ENCODE measurements at regions not wholly inside any gene's neighbourhood (a gene's known extent, or its start where the extent isn't known, plus 50 kb on each side); places are given as distances from the start of the nearest gene placed in this dataset.

DNA sequence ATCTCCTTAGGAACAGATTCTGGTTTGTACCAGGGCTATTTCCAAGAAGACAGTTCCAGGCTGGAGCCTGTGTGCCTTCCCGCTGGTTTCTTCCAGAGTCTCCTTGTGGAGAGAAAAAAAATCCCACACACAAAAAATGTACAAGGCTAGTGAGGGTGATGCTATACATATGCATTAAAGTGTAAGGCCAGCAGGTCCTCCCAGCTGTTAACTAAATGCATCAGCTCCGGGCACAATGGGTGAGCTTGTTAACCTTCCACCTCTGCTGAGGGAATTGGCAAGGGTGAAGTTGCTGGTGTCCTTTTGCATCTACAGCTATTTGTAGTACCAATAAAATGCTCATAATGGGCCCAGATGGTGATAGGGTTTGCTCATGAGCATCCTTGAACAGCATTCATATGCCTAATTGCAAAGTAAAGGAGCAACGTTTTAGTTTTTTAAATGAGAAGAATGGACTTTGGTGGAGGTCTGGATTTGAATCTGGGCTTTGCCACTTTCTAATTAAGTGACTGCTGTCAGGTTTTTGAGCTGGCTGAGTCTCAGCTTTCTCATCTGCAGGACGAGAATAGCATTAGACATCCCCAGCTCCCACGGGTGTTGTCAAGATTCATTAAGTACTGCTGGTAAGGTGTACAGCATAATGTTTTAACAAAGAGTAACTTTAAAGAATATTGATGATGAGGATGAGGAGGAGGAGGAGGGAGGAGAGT, 361.8 kb downstream of the QKI start:
- Histone ChIP-seq H4K20me1 (ENCODE audit: control insufficient read depth, insufficient read depth, low read depth, low read length) (no peaks in the 10 kb centered on the region), H3K9me2 (replicated peaks; ENCODE audit: control insufficient read depth, low read length) (no peaks in the 10 kb centered on the region), H3K27ac (ENCODE audit: low read depth, low read length) (no peak overlapping the region), H3K36me3 (ENCODE audit: control insufficient read depth, low read length) (no peaks in the 10 kb centered on the region), H3K4me1 (ENCODE audit: control insufficient read depth, low read length) (no peaks in the 10 kb centered on the region), H3K4me2 (ENCODE audit: low read length) (no peak overlapping the region), H3F3A (ENCODE audit: control insufficient read depth, insufficient read depth) (no peaks in the 10 kb centered on the region), H3K27me3 (ENCODE audit: control insufficient read depth, low read length) (no peaks in the 10 kb centered on the region; the same call in 1 of the 2 replicates), H3K9me3 (ENCODE audit: control insufficient read depth, insufficient read depth, low read length) (no peaks in the 10 kb centered on the region), H3K79me2 (ENCODE audit: control insufficient read depth, low read length) (no peaks in the 10 kb centered on the region), H3K4me3 (ENCODE audit: low read length) (no peak overlapping the region)
- TF ChIP-seq, protein P1, sequence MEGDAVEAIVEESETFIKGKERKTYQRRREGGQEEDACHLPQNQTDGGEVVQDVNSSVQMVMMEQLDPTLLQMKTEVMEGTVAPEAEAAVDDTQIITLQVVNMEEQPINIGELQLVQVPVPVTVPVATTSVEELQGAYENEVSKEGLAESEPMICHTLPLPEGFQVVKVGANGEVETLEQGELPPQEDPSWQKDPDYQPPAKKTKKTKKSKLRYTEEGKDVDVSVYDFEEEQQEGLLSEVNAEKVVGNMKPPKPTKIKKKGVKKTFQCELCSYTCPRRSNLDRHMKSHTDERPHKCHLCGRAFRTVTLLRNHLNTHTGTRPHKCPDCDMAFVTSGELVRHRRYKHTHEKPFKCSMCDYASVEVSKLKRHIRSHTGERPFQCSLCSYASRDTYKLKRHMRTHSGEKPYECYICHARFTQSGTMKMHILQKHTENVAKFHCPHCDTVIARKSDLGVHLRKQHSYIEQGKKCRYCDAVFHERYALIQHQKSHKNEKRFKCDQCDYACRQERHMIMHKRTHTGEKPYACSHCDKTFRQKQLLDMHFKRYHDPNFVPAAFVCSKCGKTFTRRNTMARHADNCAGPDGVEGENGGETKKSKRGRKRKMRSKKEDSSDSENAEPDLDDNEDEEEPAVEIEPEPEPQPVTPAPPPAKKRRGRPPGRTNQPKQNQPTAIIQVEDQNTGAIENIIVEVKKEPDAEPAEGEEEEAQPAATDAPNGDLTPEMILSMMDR (IDR thresholded peaks at IDR 0.05; ENCODE audit: low read depth, low read length, poor library complexity, severe bottlenecking) = no peak
- TF ChIP-seq EZH2phosphoT487 (IDR thresholded peaks at IDR 0.05; ENCODE audit: borderline replicate concordance, low read length) = no peak

DNA sequence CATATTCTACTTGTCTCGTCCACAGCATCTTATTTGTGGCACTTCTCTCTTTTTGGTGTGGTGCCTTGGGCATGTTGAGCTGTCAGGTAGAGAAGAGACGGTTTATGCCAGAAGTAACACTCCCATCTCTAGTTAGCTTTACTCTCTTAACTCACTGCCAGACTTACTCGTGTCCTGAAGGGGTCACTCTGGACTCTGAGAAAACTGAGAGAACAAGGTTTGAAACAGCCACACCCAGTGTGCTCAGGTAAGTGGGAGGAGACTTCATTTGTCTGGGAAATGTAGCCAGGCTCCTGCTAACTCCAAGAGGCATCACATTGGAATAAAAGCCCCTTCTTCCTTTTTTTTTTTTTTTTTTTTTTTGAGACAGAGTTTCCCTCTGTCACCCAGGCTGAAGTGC, 360.8 kb downstream of the QKI start:
- H4K20me1 ChIP-seq (ENCODE audit: control insufficient read depth, insufficient read depth, low read depth, low read length) = no peaks in the 10 kb centered on the region

DNA sequence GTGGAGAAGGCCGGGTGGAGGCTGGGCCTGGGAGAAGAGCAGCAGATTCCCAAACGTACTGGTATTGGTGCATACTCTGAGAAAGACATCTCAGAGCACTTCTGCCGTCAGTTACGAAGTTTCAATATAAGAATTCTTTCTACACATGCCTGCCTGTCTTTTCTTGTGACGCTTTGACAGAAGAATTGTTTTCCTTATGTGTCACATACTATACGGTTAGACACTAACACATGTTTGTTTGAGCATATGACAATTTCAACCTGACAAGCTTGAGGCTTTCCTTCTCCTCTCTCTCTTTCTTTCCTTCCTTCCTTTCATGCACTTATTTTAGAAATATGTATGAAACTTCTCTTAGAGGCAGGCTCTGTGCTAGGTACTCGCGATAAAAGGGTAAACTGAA, 360.0 kb downstream of the QKI start:
- no peaks in the 10 kb centered on the region for H3K9me2 ChIP-seq (replicated peaks; ENCODE audit: control insufficient read depth, low read length)
- no peaks in the 10 kb centered on the region; the same call in 1 of the 2 replicates for H3K27me3 ChIP-seq (ENCODE audit: control insufficient read depth, low read length)
- no peaks in the 10 kb centered on the region for H4K20me1 ChIP-seq (ENCODE audit: control insufficient read depth, insufficient read depth, low read depth, low read length)
- H3F3A ChIP-seq (ENCODE audit: control insufficient read depth, insufficient read depth) = no peaks in the 10 kb centered on the region
- H3K4me3 ChIP-seq (ENCODE audit: low read length) = no peak overlapping the region
- no peak overlapping the region for H3K27ac ChIP-seq (ENCODE audit: low read depth, low read length)
- TF ChIP-seq, protein P1 (IDR thresholded peaks at IDR 0.05; ENCODE audit: low read depth, low read length, poor library complexity, severe bottlenecking) = no peak
- no peak for TF ChIP-seq EZH2phosphoT487 (IDR thresholded peaks at IDR 0.05; ENCODE audit: borderline replicate concordance, low read length)
- no peak overlapping the region for H3K4me2 ChIP-seq (ENCODE audit: low read length)
- H3K36me3 ChIP-seq (ENCODE audit: control insufficient read depth, low read length) = no peaks in the 10 kb centered on the region
- H3K4me1 ChIP-seq (ENCODE audit: control insufficient read depth, low read length) = no peaks in the 10 kb centered on the region
- no peaks in the 10 kb centered on the region for H3K9me3 ChIP-seq (ENCODE audit: control insufficient read depth, insufficient read depth, low read length)
- no peaks in the 10 kb centered on the region for H3K79me2 ChIP-seq (ENCODE audit: control insufficient read depth, low read length)

More for the DNA sequence above, 360.8 kb downstream of the QKI start:
- no peaks in the 10 kb centered on the region for H3K36me3 ChIP-seq (ENCODE audit: control insufficient read depth, low read length)
- H3K9me2 ChIP-seq (replicated peaks; ENCODE audit: control insufficient read depth, low read length) = no peaks in the 10 kb centered on the region
- no peaks in the 10 kb centered on the region for H3F3A ChIP-seq (ENCODE audit: control insufficient read depth, insufficient read depth)
- H3K4me2 ChIP-seq (ENCODE audit: low read length) = no peak overlapping the region
- TF ChIP-seq, protein P1 (IDR thresholded peaks at IDR 0.05; ENCODE audit: low read depth, low read length, poor library complexity, severe bottlenecking) = no peak
- no peak for TF ChIP-seq EZH2phosphoT487 (IDR thresholded peaks at IDR 0.05; ENCODE audit: borderline replicate concordance, low read length)
- H3K9me3 ChIP-seq (ENCODE audit: control insufficient read depth, insufficient read depth, low read length) = no peaks in the 10 kb centered on the region
- H3K4me3 ChIP-seq (ENCODE audit: low read length) = no peak overlapping the region
- H3K27ac ChIP-seq (ENCODE audit: low read depth, low read length) = no peak overlapping the region
- no peaks in the 10 kb centered on the region; the same call in 1 of the 2 replicates for H3K27me3 ChIP-seq (ENCODE audit: control insufficient read depth, low read length)
- no peaks in the 10 kb centered on the region for H3K79me2 ChIP-seq (ENCODE audit: control insufficient read depth, low read length)
- no peaks in the 10 kb centered on the region for H3K4me1 ChIP-seq (ENCODE audit: control insufficient read depth, low read length)
